Central memory CD8-positive, alpha-beta T cell (primary cell): ENCODE measurements at regions not wholly inside any gene's neighbourhood (a gene's known extent, or its start where the extent isn't known, plus 50 kb on each side); places are given as distances from the start of the nearest gene placed in this dataset.
"Not testable (repeated sequence)": the region's sequence is repeated elsewhere in the genome, so short reads cannot be mapped to it uniquely, and the experiment has no call there.

Experiments used
- ATAC-seq: fragments of 150-1000 bp; cut with Tn5 transposase; replicated peaks from 2 replicates; pipeline ENCODE4 v1.10.0; 2022; ENCODE audit warnings: mild to moderate bottlenecking, moderate FRiP score, moderate number of reproducible peaks; ENCODE audit not compliant: poor library complexity, severe bottlenecking; ENCODE audit errors: extremely low read depth
- DNase-seq, 2 donors: peaks; one replicate each; pipeline ENCODE4 v3.0.0; 2021; ENCODE audit warnings: low spot score in 2 of 2
- H3K27ac Mint-ChIP-seq: one replicate; pipeline ENCODE4 v1.8.0; 2022; ENCODE audit warnings: low read depth, mild to moderate bottlenecking, moderate library complexity, mixed read lengths
- H3K27me3 Mint-ChIP-seq: one replicate; pipeline ENCODE4 v1.8.0; 2022; ENCODE audit warnings: mixed read lengths
- H3K36me3 Mint-ChIP-seq: one replicate; pipeline ENCODE4 v1.8.0; 2022; ENCODE audit warnings: mild to moderate bottlenecking, moderate library complexity, mixed read lengths; ENCODE audit not compliant: insufficient read depth
- H3K4me1 Mint-ChIP-seq: one replicate; pipeline ENCODE4 v1.8.0; 2022; ENCODE audit warnings: mixed read lengths
- H3K4me3 Mint-ChIP-seq: one replicate; pipeline ENCODE4 v1.8.0; 2022; ENCODE audit warnings: mild to moderate bottlenecking, moderate library complexity, mixed read lengths
- H3K9me3 Mint-ChIP-seq: one replicate; pipeline ENCODE4 v1.8.0; 2022; ENCODE audit warnings: mixed read lengths

- DNase-seq: no peak
- Mint-ChIP-seq H3K27ac (no peak overlapping the region), H3K4me1 (peaks cover 5% of the 10 kb centered on the region)
Measured at GRCh38 chr3:11739706-11740105, 96.0 kb upstream of the VGLL4 start.

GRCh38 chr3:11739123-11739522, 95.4 kb upstream of the VGLL4 start:
- H3K27ac Mint-ChIP-seq: no peak overlapping the region
- ATAC-seq (no peak), DNase-seq (no peak)
- peaks cover 1% of the 10 kb centered on the region for H3K36me3 Mint-ChIP-seq
- no peaks in the 10 kb centered on the region for H3K27me3 Mint-ChIP-seq
- no peaks in the 10 kb centered on the region for H3K9me3 Mint-ChIP-seq
- peaks cover 5% of the 10 kb centered on the region for H3K4me1 Mint-ChIP-seq
- H3K4me3 Mint-ChIP-seq: no peak overlapping the region

More at GRCh38 chr3:11739706-11740105, 96.0 kb upstream of the VGLL4 start:
- no peaks in the 10 kb centered on the region for H3K9me3 Mint-ChIP-seq
- no peak overlapping the region for H3K4me3 Mint-ChIP-seq
- ATAC-seq: no peak
- H3K36me3 Mint-ChIP-seq: peaks cover 1% of the 10 kb centered on the region
- no peaks in the 10 kb centered on the region for H3K27me3 Mint-ChIP-seq

GRCh38 chr3:11737742-11738141, 94.0 kb upstream of the VGLL4 start:
- ATAC-seq (no peak), DNase-seq (no peak)
- Mint-ChIP-seq H3K36me3 (peaks cover 1% of the 10 kb centered on the region), H3K4me3 (no peak overlapping the region), H3K9me3 (no peaks in the 10 kb centered on the region), H3K27ac (no peak overlapping the region), H3K4me1 (peaks cover 5% of the 10 kb centered on the region), H3K27me3 (no peaks in the 10 kb centered on the region)

- Mint-ChIP-seq H3K27ac (no peak overlapping the region), H3K4me3 (no peak overlapping the region), H3K4me1 (peaks cover 5% of the 10 kb centered on the region), H3K9me3 (no peaks in the 10 kb centered on the region), H3K27me3 (no peaks in the 10 kb centered on the region), H3K36me3 (peaks cover 1% of the 10 kb centered on the region)
- DNase-seq: no peak
- ATAC-seq: no peak
Measured at GRCh38 chr3:11736136-11736833, 92.6 kb upstream of the VGLL4 start.

- ATAC-seq (no peak), DNase-seq (no peak)
- peak overlapping the region; percentile 1 for H3K27ac Mint-ChIP-seq
- no peaks in the 10 kb centered on the region for H3K9me3 Mint-ChIP-seq
- peaks cover 5% of the 10 kb centered on the region for H3K4me1 Mint-ChIP-seq
- H3K36me3 Mint-ChIP-seq: peaks cover 1% of the 10 kb centered on the region
- H3K4me3 Mint-ChIP-seq: no peak overlapping the region
- H3K27me3 Mint-ChIP-seq: no peaks in the 10 kb centered on the region
Measured at GRCh38 chr3:11735638-11736037, 91.9 kb upstream of the VGLL4 start.

- not testable (repeated sequence) for H3K27me3 Mint-ChIP-seq, H3K36me3 Mint-ChIP-seq, H3K9me3 Mint-ChIP-seq
Measured at GRCh38 chr3:11735111-11735510, 91.4 kb upstream of the VGLL4 start.

GRCh38 chr3:11733914-11734313, 90.2 kb upstream of the VGLL4 start:
- no peak overlapping the region for H3K4me3 Mint-ChIP-seq
- no peak overlapping the region for H3K27ac Mint-ChIP-seq
- H3K36me3 Mint-ChIP-seq: peaks cover 1% of the 10 kb centered on the region
- no peaks in the 10 kb centered on the region for H3K9me3 Mint-ChIP-seq
- peaks cover 5% of the 10 kb centered on the region for H3K4me1 Mint-ChIP-seq
- no peaks in the 10 kb centered on the region for H3K27me3 Mint-ChIP-seq
- ATAC-seq (no peak), DNase-seq (no peak)

More at GRCh38 chr3:11735111-11735510, 91.4 kb upstream of the VGLL4 start:
- not testable (repeated sequence) for ATAC-seq, DNase-seq, H3K27ac Mint-ChIP-seq, H3K4me1 Mint-ChIP-seq, H3K4me3 Mint-ChIP-seq

GRCh38 chr3:11727207-11727606, 83.5 kb upstream of the VGLL4 start:
- Mint-ChIP-seq H3K9me3 (no peaks in the 10 kb centered on the region), H3K4me1 (peaks cover 12% of the 10 kb centered on the region), H3K27me3 (peaks cover 15% of the 10 kb centered on the region), H3K4me3 (no peak overlapping the region), H3K27ac (no peak overlapping the region), H3K36me3 (peaks cover 3% of the 10 kb centered on the region)
- no peak for ATAC-seq
- no peak for DNase-seq

- Mint-ChIP-seq H3K4me3 (no peak overlapping the region), H3K27me3 (peaks cover 15% of the 10 kb centered on the region), H3K4me1 (peaks cover 12% of the 10 kb centered on the region), H3K9me3 (no peaks in the 10 kb centered on the region), H3K36me3 (peaks cover 4% of the 10 kb centered on the region), H3K27ac (no peak overlapping the region)
- ATAC-seq (no peak), DNase-seq (no peak)
Measured at GRCh38 chr3:11726146-11726545, 82.4 kb upstream of the VGLL4 start.

- Mint-ChIP-seq H3K27ac (peak overlapping the region; percentile 80), H3K4me3 (peak overlapping the region; percentile 77), H3K4me1 (peaks cover 16% of the 10 kb centered on the region), H3K27me3 (peaks cover 15% of the 10 kb centered on the region)
- H3K9me3 Mint-ChIP-seq, DNase-seq, H3K36me3 Mint-ChIP-seq, ATAC-seq: not testable (repeated sequence)
Measured at GRCh38 chr3:11725340-11725641, 81.6 kb upstream of the VGLL4 start.

GRCh38 chr3:11724615-11725339, 81.1 kb upstream of the VGLL4 start:
- no peak for ATAC-seq
- H3K4me3 Mint-ChIP-seq: peak overlapping the region; percentile 77

GRCh38 chr3:11721479-11721878, 77.8 kb upstream of the VGLL4 start:
- Mint-ChIP-seq H3K4me1 (peaks cover 27% of the 10 kb centered on the region), H3K27ac (no peak overlapping the region), H3K4me3 (peak overlapping the region; percentile 96), H3K27me3 (peaks cover 15% of the 10 kb centered on the region), H3K9me3 (no peaks in the 10 kb centered on the region), H3K36me3 (peaks cover 14% of the 10 kb centered on the region)
- DNase-seq (no peak), ATAC-seq (no peak)

More at GRCh38 chr3:11724615-11725339, 81.1 kb upstream of the VGLL4 start:
- Mint-ChIP-seq H3K9me3 (no peaks in the 10 kb centered on the region), H3K27me3 (peaks cover 15% of the 10 kb centered on the region), H3K4me1 (peaks cover 18% of the 10 kb centered on the region), H3K27ac (peak overlapping the region; percentile 80), H3K36me3 (peaks cover 10% of the 10 kb centered on the region)
- DNase-seq: no peak

GRCh38 chr3:11720917-11721411, 77.2 kb upstream of the VGLL4 start:
- Mint-ChIP-seq H3K36me3 (peaks cover 14% of the 10 kb centered on the region), H3K27ac (peak overlapping the region; percentile 87), H3K4me1 (peaks cover 27% of the 10 kb centered on the region), H3K9me3 (no peaks in the 10 kb centered on the region), H3K4me3 (peak overlapping the region; percentile 96), H3K27me3 (peaks cover 15% of the 10 kb centered on the region)
- DNase-seq (no peak), ATAC-seq (no peak)
